ENCODE measurements at regions not wholly inside any gene's neighbourhood (a gene's known extent, or its start where the extent isn't known, plus 50 kb on each side); places are given as distances from the start of the nearest gene placed in this dataset.

DNA sequence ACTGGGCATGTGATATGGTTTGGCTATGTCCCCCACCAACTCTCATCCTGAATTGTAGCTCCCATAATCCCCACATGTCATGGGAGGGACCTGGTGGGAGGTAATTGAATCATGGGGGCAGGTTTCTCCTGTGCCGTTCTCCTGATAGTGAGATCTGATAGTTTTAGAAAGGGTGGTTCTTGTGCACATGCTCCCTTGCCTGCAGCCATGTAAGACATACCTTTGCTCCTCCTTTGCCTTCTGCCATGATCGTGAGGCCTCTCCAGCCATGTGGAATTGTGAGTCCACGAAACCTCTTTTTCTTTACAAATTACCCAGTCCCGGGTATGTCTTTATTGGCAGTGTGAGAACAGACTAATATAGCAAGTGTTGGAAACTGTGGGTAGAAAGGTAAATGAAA, 99.5 kb upstream of the HMCN1 start:
- Histone ChIP-seq H3K27ac (ENCODE audit: low read depth, low read length) (no peak overlapping the region), H3K9ac (ENCODE audit: low read length) (no peak overlapping the region), H3K4me3 (ENCODE audit: insufficient read depth, low read length, poor library complexity, severe bottlenecking) (no peak overlapping the region), H3K36me3 (ENCODE audit: low read length) (no peaks in the 10 kb centered on the region), H4K20me1 (ENCODE audit: low read depth, low read length) (no peaks in the 10 kb centered on the region), H3K27me3 (ENCODE audit: low read length) (no peaks in the 10 kb centered on the region), H2AFZ (ENCODE audit: low read depth, low read length, severe bottlenecking) (no peak overlapping the region), H3K4me2 (ENCODE audit: low read depth, low read length, poor library complexity, severe bottlenecking) (no peak overlapping the region), H3F3A (ENCODE audit: insufficient read depth) (no peaks in the 10 kb centered on the region), H3K9me2 (replicated peaks; ENCODE audit: insufficient read depth, low read length) (no peaks in the 10 kb centered on the region), H3K79me2 (ENCODE audit: insufficient read depth, low read length) (no peaks in the 10 kb centered on the region), H3K9me3 (ENCODE audit: insufficient read depth, low read length) (no peaks in the 10 kb centered on the region; the same call in 1 of the 2 replicates)
- TF ChIP-seq EZH2phosphoT487 (conservative IDR thresholded peaks at IDR 0.05; ENCODE audit: low read length): no peak
- TF ChIP-seq, protein P1, sequence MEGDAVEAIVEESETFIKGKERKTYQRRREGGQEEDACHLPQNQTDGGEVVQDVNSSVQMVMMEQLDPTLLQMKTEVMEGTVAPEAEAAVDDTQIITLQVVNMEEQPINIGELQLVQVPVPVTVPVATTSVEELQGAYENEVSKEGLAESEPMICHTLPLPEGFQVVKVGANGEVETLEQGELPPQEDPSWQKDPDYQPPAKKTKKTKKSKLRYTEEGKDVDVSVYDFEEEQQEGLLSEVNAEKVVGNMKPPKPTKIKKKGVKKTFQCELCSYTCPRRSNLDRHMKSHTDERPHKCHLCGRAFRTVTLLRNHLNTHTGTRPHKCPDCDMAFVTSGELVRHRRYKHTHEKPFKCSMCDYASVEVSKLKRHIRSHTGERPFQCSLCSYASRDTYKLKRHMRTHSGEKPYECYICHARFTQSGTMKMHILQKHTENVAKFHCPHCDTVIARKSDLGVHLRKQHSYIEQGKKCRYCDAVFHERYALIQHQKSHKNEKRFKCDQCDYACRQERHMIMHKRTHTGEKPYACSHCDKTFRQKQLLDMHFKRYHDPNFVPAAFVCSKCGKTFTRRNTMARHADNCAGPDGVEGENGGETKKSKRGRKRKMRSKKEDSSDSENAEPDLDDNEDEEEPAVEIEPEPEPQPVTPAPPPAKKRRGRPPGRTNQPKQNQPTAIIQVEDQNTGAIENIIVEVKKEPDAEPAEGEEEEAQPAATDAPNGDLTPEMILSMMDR (IDR thresholded peaks at IDR 0.05; ENCODE audit: insufficient read depth, low read length, poor library complexity, severe bottlenecking): no peak

DNA sequence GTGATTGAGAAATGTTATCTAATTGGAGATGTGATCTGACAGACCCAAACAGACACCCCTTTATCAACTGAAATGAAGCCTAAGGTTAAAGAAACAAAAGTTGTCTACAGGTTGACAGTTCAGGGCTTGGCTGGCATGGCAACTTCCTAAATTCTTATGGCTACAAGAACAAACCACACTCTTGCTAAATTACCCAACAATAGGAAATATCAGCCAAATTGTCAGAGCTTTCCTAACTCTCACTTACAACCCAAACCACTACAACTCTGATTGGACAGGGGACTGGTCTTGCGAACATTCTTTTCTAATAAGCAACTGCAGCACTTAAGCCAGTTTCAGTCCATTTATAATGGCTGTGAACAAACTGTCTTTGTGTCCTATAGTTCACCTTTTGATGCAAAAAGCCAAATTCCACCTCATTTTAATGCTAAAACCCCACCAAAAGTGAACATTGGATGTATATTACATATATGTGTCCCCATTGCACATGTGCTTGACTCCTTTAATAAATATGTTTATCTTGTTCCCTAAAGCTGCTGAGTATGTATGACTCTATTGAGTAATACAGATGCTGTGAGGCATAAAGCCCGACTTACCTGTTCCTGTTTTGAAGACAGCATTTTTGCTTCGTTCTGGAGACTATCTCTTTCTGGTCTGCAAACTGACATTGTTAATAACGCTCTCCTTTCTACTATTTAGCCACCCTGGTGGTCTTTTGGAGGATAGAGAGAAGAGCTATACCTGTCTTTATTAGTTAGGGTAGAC, 101.3 kb upstream of the HMCN1 start:
- Histone ChIP-seq H3K27ac (ENCODE audit: low read depth, low read length) (no peak overlapping the region), H3K9ac (ENCODE audit: low read length) (no peak overlapping the region), H3K79me2 (ENCODE audit: insufficient read depth, low read length) (no peaks in the 10 kb centered on the region), H3K4me3 (ENCODE audit: insufficient read depth, low read length, poor library complexity, severe bottlenecking) (no peak overlapping the region), H3K4me2 (ENCODE audit: low read depth, low read length, poor library complexity, severe bottlenecking) (no peak overlapping the region), H3K36me3 (ENCODE audit: low read length) (no peaks in the 10 kb centered on the region), H3K9me3 (ENCODE audit: insufficient read depth, low read length) (no peaks in the 10 kb centered on the region; the same call in 1 of the 2 replicates), H3F3A (ENCODE audit: insufficient read depth) (no peaks in the 10 kb centered on the region), H3K27me3 (ENCODE audit: low read length) (no peaks in the 10 kb centered on the region), H4K20me1 (ENCODE audit: low read depth, low read length) (no peaks in the 10 kb centered on the region), H3K9me2 (replicated peaks; ENCODE audit: insufficient read depth, low read length) (no peaks in the 10 kb centered on the region), H2AFZ (ENCODE audit: low read depth, low read length, severe bottlenecking) (no peak overlapping the region)
- TF ChIP-seq, protein P1 (IDR thresholded peaks at IDR 0.05; ENCODE audit: insufficient read depth, low read length, poor library complexity, severe bottlenecking): no peak
- TF ChIP-seq EZH2phosphoT487 (conservative IDR thresholded peaks at IDR 0.05; ENCODE audit: low read length): no peak

DNA sequence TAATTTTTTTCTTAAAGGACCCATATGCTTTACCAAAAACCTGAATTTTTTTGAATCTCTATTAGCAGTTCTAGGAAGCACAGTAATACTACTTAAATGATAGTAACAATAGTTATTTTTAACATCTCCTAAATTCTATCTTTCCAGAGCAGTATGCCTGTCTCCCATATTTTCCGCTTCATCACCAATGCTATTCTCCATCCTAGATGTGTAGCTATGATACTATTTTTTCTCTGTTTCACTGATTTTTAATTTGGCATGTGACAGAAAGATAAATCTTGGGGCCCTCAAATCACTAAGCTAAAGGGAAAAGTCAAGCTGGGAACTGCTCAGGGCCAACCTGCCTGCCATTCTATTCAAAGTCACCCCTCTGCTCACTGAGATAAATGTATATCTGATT, 102.3 kb upstream of the HMCN1 start:
- H3K79me2 ChIP-seq (ENCODE audit: insufficient read depth, low read length): no peaks in the 10 kb centered on the region
- H3K36me3 ChIP-seq (ENCODE audit: low read length): no peaks in the 10 kb centered on the region
- H3K4me2 ChIP-seq (ENCODE audit: low read depth, low read length, poor library complexity, severe bottlenecking): no peak overlapping the region
- no peak overlapping the region for H3K9ac ChIP-seq (ENCODE audit: low read length)
- H3K27ac ChIP-seq (ENCODE audit: low read depth, low read length): no peak overlapping the region
- no peak overlapping the region for H2AFZ ChIP-seq (ENCODE audit: low read depth, low read length, severe bottlenecking)
- H3K9me3 ChIP-seq (ENCODE audit: insufficient read depth, low read length): no peaks in the 10 kb centered on the region; the same call in 1 of the 2 replicates
- H3K9me2 ChIP-seq (replicated peaks; ENCODE audit: insufficient read depth, low read length): no peaks in the 10 kb centered on the region
- no peaks in the 10 kb centered on the region for H3F3A ChIP-seq (ENCODE audit: insufficient read depth)
- no peaks in the 10 kb centered on the region for H4K20me1 ChIP-seq (ENCODE audit: low read depth, low read length)
- TF ChIP-seq, protein P1 (IDR thresholded peaks at IDR 0.05; ENCODE audit: insufficient read depth, low read length, poor library complexity, severe bottlenecking): no peak
- TF ChIP-seq EZH2phosphoT487 (conservative IDR thresholded peaks at IDR 0.05; ENCODE audit: low read length): no peak
- H3K4me3 ChIP-seq (ENCODE audit: insufficient read depth, low read length, poor library complexity, severe bottlenecking): no peak overlapping the region
- no peaks in the 10 kb centered on the region for H3K27me3 ChIP-seq (ENCODE audit: low read length)

All from SU-DHL-6 (cell line).